HT1080 (cell line): ENCODE measurements at regions not wholly inside any gene's neighbourhood (a gene's known extent, or its start where the extent isn't known, plus 50 kb on each side); places are given as distances from the start of the nearest gene placed in this dataset.

Source experiments
- DNase-seq: peaks from one replicate; pipeline ENCODE4 v3.0.0-alpha.2; 2015; ENCODE audit warnings: low read depth

GRCh38 chr3:162292409-162292808 is 795.8 kb downstream of the OTOL1 start:
- no peak for DNase-seq

DNA sequence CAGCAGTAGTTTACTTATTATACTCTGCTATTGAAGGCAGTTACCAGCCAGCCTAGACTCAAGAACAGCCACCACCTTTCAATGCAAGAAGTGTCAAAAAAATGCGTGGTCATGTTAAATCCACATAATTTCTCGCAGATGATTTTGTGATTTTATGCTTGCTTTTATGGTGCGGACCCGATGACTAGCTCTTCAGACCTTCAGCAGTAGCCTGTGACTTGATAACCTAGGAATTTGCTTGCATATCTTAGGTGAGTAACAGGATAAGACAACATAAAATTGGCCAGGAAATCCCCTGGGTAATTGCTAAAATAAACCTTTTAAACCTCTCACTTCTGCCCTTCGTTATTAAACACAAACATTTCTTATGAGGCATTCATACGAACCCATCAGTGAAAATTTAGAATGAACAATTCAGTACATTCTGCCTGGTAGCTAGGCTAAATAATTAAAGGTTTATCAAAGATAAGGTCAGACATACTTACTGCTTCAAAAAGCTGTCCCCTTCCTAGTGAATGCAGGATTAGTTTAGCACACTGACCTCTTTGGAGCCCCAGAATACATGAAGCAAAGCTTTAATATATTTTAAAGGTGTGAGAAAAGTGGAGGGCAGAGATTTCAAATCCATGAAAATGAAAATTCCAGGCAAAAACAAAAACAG is 798.8 kb downstream of the OTOL1 start:
- DNase-seq: peak; percentile 95

DNA sequence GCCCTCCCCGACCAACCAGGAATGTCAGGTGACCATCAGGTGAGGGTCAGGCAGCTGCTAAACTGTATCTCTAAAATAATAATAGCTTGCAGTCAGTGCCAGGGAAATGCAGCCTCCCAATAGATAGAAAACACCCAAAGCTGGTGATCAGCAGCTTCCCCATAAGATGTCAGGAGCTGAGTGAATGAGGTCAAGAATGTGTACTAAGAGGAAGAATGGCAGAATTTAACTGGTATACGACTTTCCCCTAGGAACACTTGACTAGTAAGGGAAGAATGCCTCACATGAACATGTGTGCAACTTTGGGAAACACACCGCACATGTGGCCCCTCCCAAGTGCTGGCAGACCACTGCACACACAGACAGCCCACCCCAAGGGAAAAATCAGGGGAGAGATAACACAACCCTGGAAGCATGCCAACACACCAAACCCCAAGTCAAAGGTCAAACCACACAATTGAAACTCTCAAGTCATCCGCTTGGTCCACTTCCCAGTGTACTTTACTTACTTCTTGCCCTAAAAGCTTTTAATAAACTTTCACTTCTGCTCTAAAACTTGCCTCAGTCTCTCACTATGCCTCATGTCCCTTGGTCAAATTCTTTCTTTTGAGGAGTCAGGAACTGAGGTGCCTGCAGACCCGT is 806.5 kb downstream of the OTOL1 start:
- no peak for DNase-seq

- no peak for DNase-seq
Observed at GRCh38 chr3:162317046-162317445, 820.4 kb downstream of the OTOL1 start.

DNA sequence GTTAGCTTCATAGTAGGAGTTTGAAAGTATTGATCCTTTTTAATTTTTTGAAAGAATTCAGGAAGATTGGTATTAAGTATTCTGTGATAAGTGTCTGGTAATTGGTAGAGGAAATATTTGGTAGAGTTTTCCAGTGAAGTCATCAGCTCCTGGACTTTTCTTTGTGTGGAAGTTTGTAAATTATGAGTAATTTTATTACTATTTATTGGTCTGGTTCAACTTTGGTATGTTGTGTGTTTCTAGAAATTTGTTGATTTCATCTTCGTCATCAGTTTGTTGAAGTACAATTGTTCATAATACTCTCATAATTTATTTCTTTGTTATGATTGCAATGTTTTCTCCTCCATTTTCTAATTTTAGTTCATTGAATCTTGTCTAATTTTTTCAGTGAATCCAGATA is 832.0 kb downstream of the OTOL1 start:
- DNase-seq: no peak

- DNase-seq: no peak
Observed at GRCh38 chr3:162329514-162329913, 832.9 kb downstream of the OTOL1 start.

GRCh38 chr3:162332344-162332743 is 835.7 kb downstream of the OTOL1 start:
- DNase-seq: no peak

DNA sequence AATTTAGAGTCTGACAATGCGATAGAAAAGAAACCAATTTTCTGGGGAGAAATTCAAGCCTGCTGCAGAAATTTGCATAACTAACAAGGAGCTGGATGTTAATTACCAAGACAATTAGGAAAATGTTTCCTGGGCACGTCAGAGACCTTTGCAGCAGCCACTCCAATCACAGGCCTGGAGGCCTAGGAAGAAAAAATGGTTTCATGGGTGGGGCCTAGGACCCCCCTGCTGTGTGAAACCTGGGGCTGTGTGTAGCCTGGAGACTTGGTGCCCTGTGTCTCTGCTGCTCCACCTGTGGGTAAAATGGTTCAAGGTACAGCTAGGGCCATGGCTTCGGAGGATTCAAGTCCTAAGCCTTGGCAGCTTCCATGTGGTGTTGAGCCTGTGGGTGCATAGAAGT is 837.9 kb downstream of the OTOL1 start:
- DNase-seq: no peak

DNA sequence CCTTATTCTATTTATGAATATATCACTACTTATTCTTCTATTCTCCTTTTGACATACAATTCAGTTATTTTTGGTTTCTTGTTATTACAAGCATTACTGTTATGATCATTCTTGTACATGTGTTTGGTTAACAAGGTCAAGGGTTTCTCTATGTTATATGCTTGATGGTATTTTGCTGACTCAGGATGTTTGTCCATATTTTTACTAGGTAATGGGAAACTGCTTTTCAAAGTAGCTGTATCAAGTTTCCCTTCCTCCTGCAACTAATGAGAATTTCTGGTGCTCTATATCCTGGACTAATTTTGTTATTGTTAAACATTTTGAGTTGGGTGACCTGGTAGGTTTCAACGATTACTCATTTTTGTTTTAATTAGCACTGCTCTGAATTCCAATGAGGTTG is 841.0 kb downstream of the OTOL1 start:
- no peak for DNase-seq

- peak; percentile 17 for DNase-seq
Observed at GRCh38 chr3:162338514-162338913, 841.9 kb downstream of the OTOL1 start.

DNA sequence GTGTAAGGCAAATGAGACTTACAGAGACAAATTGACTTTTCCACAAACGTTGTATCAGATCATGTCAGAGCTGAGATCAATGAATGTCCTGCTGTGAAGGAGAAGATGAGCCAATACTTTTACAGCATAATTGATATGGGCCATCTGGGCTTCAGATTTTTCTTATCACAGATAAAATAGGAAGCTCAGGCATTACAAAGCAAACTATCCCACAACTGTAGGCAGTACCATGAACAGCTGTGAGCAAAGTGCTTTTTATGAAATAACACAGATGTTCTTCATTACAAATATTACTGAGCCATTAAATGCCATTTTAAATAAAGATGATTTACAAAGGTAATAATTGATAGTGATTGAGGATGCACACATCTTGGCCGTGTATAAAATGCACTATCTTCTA is 852.3 kb downstream of the OTOL1 start:
- DNase-seq: no peak

DNA sequence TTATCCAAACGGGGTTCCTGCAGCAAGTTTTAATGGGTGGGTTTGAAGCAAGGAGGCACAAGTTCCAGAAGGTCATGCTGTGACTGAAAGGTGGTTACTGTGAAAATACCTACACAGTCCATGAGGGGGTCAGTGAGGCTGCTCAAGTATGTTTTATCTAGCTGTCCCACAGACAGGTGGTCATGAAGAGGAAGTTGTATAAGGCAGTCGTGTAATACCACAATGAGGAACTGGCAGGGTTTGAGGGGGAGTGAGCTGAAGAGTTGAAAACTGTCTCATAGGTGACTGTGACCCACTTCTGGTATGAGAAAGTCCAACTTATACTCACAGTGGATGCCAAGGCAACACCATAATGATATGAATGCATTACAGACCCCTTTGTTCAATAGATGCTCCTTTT is 856.8 kb downstream of the OTOL1 start:
- peak; percentile 16 for DNase-seq

DNA sequence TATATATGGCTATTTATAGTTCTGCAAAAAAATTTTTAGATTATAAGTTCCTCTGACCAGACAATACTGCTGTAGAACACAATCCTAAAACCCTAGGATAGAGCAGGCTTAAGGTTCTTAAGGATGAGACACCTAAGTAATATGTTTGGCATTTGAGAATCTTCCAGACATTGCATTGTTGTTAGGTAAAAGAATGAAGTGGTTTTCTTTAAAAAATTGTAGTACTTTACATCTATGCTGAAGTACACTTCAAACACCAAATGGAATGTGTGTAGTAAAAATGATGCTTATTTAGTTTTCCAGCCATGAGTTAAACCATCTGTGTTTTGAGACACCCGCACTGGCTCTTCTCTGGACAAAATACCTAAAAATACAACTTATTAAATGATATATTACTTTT is 857.7 kb downstream of the OTOL1 start:
- no peak for DNase-seq

DNA sequence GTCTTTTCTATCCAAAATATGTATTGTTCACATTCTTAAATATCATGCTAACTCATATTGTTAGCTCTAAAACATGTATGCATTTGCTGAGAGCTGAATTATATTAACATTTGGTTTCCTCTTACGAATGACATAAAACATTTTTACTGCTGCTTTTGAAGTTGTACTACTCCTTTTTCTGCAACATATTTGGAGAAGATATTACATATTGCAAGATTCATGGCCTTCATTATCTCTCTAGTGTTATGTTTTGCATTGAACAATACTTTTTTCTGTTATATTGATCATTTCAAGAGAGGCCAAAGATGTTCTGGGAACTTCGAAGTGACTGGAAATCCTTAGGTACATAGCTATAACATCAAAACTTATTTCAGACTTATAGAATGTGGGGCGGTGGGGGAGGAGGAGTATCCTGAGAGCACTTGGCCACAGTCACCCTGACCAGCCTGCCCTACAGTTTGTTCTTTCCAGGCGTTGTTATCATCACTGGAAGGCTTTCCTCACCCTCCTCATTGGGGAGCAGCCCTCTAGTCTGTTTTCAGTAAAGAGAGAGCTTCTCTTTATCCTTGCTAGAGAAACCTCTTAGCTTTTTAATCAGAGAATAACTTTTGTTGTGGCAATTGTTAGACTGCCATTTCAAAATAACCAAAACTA is 868.6 kb downstream of the OTOL1 start:
- no peak for DNase-seq

DNA sequence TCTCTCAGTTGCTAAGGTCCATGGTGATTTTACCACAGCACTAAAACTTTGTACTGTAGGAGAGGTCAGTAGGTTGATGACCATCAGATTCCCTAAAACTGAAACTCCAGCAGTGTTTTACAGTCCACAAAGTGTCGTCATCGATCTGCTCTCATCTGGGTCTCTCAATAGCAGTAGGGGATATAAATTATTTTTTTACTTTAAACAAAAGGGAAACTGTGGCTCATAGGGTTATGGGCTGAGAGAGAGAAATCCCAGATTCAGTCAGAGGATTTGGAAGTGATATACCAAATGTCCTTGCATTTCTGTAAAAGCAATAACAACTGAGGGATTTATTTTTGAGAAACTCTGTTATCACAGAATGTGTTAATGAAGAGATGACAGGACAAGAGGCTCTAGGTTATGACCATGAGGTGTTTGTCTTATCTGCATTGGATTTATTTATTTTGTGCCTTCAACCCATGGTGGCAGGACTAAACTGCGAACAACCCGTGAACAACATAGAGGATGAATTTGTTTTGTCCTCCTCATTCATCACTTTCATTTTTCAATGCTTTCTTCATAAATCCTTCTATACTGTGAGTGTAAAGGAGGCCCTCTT is 869.7 kb downstream of the OTOL1 start:
- no peak for DNase-seq

DNA sequence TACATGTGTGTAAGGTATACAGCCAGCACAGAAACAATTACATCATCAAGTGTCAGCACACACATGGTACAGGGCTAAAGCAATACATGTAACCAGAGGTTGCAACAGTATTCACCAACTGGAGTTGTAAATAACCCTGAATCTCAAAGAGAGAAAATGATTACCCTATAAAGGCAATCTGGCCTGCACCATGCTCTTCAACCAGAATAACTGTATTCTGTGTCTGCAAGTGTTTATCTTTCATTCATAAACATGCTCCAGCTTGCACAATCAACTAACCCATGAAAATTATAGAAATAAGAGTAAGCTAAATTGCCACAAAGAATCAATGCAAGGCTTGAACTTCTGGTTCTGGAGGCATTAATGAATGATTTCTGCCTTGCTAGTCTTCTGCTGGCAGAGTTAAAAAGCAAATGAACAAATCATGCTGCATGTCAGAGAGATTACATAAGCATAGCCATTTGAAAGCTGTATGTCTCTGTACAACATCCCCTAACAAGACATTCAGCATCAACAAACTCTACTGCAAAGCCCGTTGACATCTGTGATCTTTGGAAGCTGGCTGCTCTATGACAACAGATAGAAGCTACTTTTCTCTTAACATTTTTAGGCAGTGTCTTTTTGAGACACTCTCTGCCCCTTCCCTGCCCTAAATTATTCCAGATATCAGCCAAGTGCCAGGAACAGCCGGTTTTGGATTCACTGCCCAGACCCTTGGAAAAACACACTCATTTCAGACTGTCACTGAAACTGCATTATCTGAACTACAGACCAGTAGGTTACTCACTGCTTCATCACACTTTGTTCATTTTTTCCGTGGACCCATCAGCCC is 871.0 kb downstream of the OTOL1 start:
- no peak for DNase-seq

- DNase-seq: no peak
Observed at GRCh38 chr3:162368417-162368816, 871.8 kb downstream of the OTOL1 start.

- DNase-seq: no peak
Observed at GRCh38 chr3:162369306-162369705, 872.7 kb downstream of the OTOL1 start.

DNA sequence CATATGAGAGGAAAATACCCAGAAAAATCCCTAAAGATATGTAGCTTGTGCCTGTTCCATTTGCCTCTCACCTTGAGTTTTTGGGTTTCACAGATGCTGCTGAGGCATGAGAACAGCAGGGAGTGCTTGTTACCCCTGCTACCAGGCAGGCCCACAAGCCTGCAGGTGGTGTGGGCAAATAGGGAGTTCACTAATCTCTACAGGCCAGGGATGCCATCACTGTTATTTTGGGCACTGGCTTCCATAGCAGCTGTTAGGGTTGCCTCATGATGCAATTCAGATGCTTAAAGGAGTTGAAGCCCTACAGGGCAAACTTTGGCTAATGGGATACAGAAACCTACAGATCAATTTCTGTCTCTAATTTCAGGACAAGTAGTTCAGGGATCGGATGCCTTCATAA is 873.5 kb downstream of the OTOL1 start:
- no peak for DNase-seq

DNA sequence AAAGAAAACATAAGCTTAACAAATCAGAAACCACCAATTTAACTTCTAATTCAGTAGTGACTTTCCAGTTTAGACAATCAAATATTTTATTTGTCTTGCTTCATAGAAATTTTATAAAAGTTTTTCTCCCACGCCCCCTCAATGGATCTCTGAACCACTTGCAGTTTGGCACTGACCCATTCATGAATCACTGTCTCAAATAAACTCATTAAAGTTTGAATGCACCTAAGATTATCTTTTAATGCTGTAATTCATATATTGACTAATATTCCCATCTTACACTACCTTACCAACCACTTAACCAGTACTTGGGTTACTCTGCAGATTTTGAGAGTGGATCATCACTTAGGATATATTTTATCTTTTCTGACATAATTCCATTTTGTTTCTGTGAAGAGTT is 880.2 kb downstream of the OTOL1 start:
- DNase-seq: no peak

- no peak for DNase-seq
Observed at GRCh38 chr3:162377608-162378007, 881.0 kb downstream of the OTOL1 start.

DNA sequence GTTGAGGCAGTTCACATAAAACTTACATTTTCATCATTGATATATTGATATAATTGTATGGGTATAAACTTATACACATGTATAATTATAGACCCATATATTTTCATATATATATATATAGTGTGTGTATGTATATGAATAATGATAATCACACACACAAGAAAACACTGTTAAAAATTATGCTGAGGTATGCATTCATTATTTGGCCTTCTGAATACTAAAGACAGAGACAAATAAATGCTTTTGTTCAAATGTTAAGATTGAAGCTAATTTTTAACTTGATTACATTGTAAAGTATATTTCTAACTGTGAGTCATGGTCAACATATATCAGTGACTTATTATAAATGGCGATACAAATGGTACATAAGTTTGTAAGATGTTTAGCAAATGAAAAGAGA is 888.8 kb downstream of the OTOL1 start:
- DNase-seq: no peak
